Iris pigment epithelial cell (primary cell): ENCODE measurements at regions not wholly inside any gene's neighbourhood (a gene's known extent, or its start where the extent isn't known, plus 50 kb on each side); places are given as distances from the start of the nearest gene placed in this dataset.
"Not testable (repeated sequence)": the region's sequence is repeated elsewhere in the genome, so short reads cannot be mapped to it uniquely, and the experiment has no call there.

Experiments
- DNase-seq: peaks from one replicate; pipeline ENCODE4 v3.0.0-alpha.2; 2011; ENCODE audit warnings: low read depth

- not testable (repeated sequence) for DNase-seq
Observed at GRCh38 chr7:45807832-45808231, 65.0 kb downstream of the CCDC201 start.

GRCh38 chr7:45802214-45802613, 70.7 kb downstream of the CCDC201 start:
- DNase-seq: not testable (repeated sequence)

- peak; percentile 86 for DNase-seq
Observed at GRCh38 chr7:45797264-45797663, 75.6 kb downstream of the CCDC201 start.

- DNase-seq: not testable (repeated sequence)
Observed at GRCh38 chr7:45789641-45790040, 83.2 kb downstream of the CCDC201 start.

GRCh38 chr7:45785724-45786123, 87.2 kb downstream of the CCDC201 start:
- not testable (repeated sequence) for DNase-seq

- not testable (repeated sequence) for DNase-seq
Observed at GRCh38 chr7:45784775-45785174, 88.1 kb downstream of the CCDC201 start.
